LNCaP clone FGC (cell line): ENCODE measurements at regions not wholly inside any gene's neighbourhood (a gene's known extent, or its start where the extent isn't known, plus 50 kb on each side); places are given as distances from the start of the nearest gene placed in this dataset.

ENCODE experiments used
- DNase-seq: peaks from one replicate; pipeline ENCODE4 v3.0.0-alpha.2; 2011; ENCODE audit warnings: low read depth
- H3K4me3 ChIP-seq: 2 replicates; pipeline ENCODE4 v1.5.1; 2011; ENCODE audit warnings: mild to moderate bottlenecking, low read depth, low read length, control low read depth
- CTCF ChIP-seq: IDR thresholded peaks from 2 replicates; pipeline ENCODE4 v1.5.1; 2012; ENCODE audit warnings: mild to moderate bottlenecking; ENCODE audit not compliant: control insufficient read depth, insufficient read depth; ENCODE audit errors: extremely low read depth

- no peak for DNase-seq
- no peak overlapping the region for H3K4me3 ChIP-seq
- no peak for TF ChIP-seq CTCF
Measured at GRCh38 chr1:19006837-19007271, 50.4 kb upstream of the IFFO2 start.
